Heart left ventricle (tissue), 13 donors: ENCODE measurements at regions not wholly inside any gene's neighbourhood (a gene's known extent, or its start where the extent isn't known, plus 50 kb on each side); places are given as distances from the start of the nearest gene placed in this dataset.

Source experiments
- CTCF ChIP-seq, 12 donors: fragments of 200-600 bp; sonication (generic) in 4 of 12; IDR thresholded peaks; one replicate each; pipeline versions ENCODE4 v1.5.0 to v1.8.0; 2018 to 2022; ENCODE audit warnings: antibody characterized with exemption in 12 of 12, mild to moderate bottlenecking in 5 of 12
- POLR2A ChIP-seq, 2 donors: fragments of 450-650 bp; IDR thresholded peaks; one replicate each; pipeline ENCODE4 v1.6.1; 2017; ENCODE audit warnings: antibody characterized with exemption in 2 of 2, mild to moderate bottlenecking in 2 of 2, moderate library complexity in 2 of 2
- donor health status: ischemic (EF 13 %, LVEDD 7.1; RV severe dilation, severe dysfunction).
- donor health status: DM: no; HTN: yes; CAD: no.
- donor health status: DM: no; HTN: no; CAD: no.
- donor health status: ischemic (EF 25% LVEDD 6.9; RV normal size, moderate dysfunction).
- donor health status: ischemic (EF 25% LVEDD 5.7; RV mildly dilated, moderate dysfunction).
- donor health status: ischemic (EF 35%, LVEDD 5.7; RV mildly dilated, moderate dysfunction).
- donor health status: nonischemic (EF 11% LVEDD 7.7; RV severe dilation, severe dysfunction).
- donor health status: DM: yes; HTN: yes; CAD: no.
- donor health status: PGD.
- donor health status: ischemic (EF 29% LVEDD 5.4; RV normal size, mild dysfunction).
- donor health status: nonischemic (EF 23%, LVEDD 6.1; RV moderate dilation, normal function).

- TF ChIP-seq CTCF (IDR thresholded peaks at IDR 0.05) (no peak), POLR2A (IDR thresholded peaks at IDR 0.05) (no peak)
Observed at GRCh38 chr19:46926170-46927071, 65.6 kb downstream of the ARHGAP35 start.
